ENCODE measurements at regions not wholly inside any gene's neighbourhood (a gene's known extent, or its start where the extent isn't known, plus 50 kb on each side); places are given as distances from the start of the nearest gene placed in this dataset.

- H3K27ac ChIP-seq = no peak overlapping the region
- no peaks in the 10 kb centered on the region for H3K27me3 ChIP-seq
- no peaks in the 10 kb centered on the region for H4K20me1 ChIP-seq (ENCODE audit: insufficient read depth, poor library complexity, severe bottlenecking)
- H3K4me2 ChIP-seq = no peak overlapping the region
- WGBS (ENCODE audit: low lambda C conversion rate, missing lambda C conversion rate) = 83% methylated on average over 3 of the region's 3 CpGs
- H3K9me3 ChIP-seq (ENCODE audit: low read depth) = no peaks in the 10 kb centered on the region
- no peaks in the 10 kb centered on the region for H3K36me3 ChIP-seq (replicated peaks; ENCODE audit: insufficient read depth, low read depth)
- H3K79me2 ChIP-seq = no peaks in the 10 kb centered on the region
- H3K4me3 ChIP-seq = no peak overlapping the region
- DNase-seq (ENCODE audit: low spot score) = no peak
- no peak for TF ChIP-seq EZH2 (IDR thresholded peaks at IDR 0.05; ENCODE audit: borderline replicate concordance)
- no peak for TF ChIP-seq CTCF (IDR thresholded peaks at IDR 0.05; ENCODE audit: poor library complexity)
- TF ChIP-seq EZH2phosphoT487 (IDR thresholded peaks at IDR 0.05; ENCODE audit: low read depth, severe bottlenecking, unreplicated experiment) = no peak
- H3K4me1 ChIP-seq (ENCODE audit: insufficient read depth) = no peaks in the 10 kb centered on the region
- no peaks in the 10 kb centered on the region for H3K9me2 ChIP-seq (replicated peaks; ENCODE audit: insufficient read depth)
- H2AFZ ChIP-seq = no peak overlapping the region
These were observed 1729.9 kb upstream of the PCDH10 start for GRCh38 chr4:131419147-131419546.

- no peak overlapping the region for H3K4me3 ChIP-seq
- 80% methylated on average over 3 of the region's 3 CpGs for WGBS (ENCODE audit: low lambda C conversion rate, missing lambda C conversion rate)
- no peak overlapping the region for H3K27ac ChIP-seq
- TF ChIP-seq EZH2 (IDR thresholded peaks at IDR 0.05; ENCODE audit: borderline replicate concordance) = no peak
- H3K4me2 ChIP-seq = no peak overlapping the region
- H3K79me2 ChIP-seq = no peaks in the 10 kb centered on the region
- H3K36me3 ChIP-seq (replicated peaks; ENCODE audit: insufficient read depth, low read depth) = no peaks in the 10 kb centered on the region
- H3K27me3 ChIP-seq = no peaks in the 10 kb centered on the region
- H3K9me2 ChIP-seq (replicated peaks; ENCODE audit: insufficient read depth) = no peaks in the 10 kb centered on the region
- H3K4me1 ChIP-seq (ENCODE audit: insufficient read depth) = no peaks in the 10 kb centered on the region
- H3K9me3 ChIP-seq (ENCODE audit: low read depth) = no peaks in the 10 kb centered on the region
- no peak overlapping the region for H2AFZ ChIP-seq
- no peaks in the 10 kb centered on the region for H4K20me1 ChIP-seq (ENCODE audit: insufficient read depth, poor library complexity, severe bottlenecking)
- DNase-seq (ENCODE audit: low spot score) = no peak
These were observed 1722.9 kb upstream of the PCDH10 start for GRCh38 chr4:131426023-131426758.

GRCh38 chr4:131427000-131427399 is 1722.1 kb upstream of the PCDH10 start:
- 60% methylated on average over 2 of the region's 2 CpGs for WGBS (ENCODE audit: low lambda C conversion rate, missing lambda C conversion rate)
- no peaks in the 10 kb centered on the region for H3K79me2 ChIP-seq
- no peaks in the 10 kb centered on the region for H4K20me1 ChIP-seq (ENCODE audit: insufficient read depth, poor library complexity, severe bottlenecking)
- H3K27me3 ChIP-seq = no peaks in the 10 kb centered on the region
- H3K4me2 ChIP-seq = no peak overlapping the region
- no peaks in the 10 kb centered on the region for H3K36me3 ChIP-seq (replicated peaks; ENCODE audit: insufficient read depth, low read depth)
- H3K4me1 ChIP-seq (ENCODE audit: insufficient read depth) = no peaks in the 10 kb centered on the region
- H3K9me2 ChIP-seq (replicated peaks; ENCODE audit: insufficient read depth) = no peaks in the 10 kb centered on the region
- H3K4me3 ChIP-seq = no peak overlapping the region
- no peak overlapping the region for H3K27ac ChIP-seq
- no peak for TF ChIP-seq CTCF (IDR thresholded peaks at IDR 0.05; ENCODE audit: poor library complexity)
- no peak for TF ChIP-seq EZH2 (IDR thresholded peaks at IDR 0.05; ENCODE audit: borderline replicate concordance)
- no peak for TF ChIP-seq EZH2phosphoT487 (IDR thresholded peaks at IDR 0.05; ENCODE audit: low read depth, severe bottlenecking, unreplicated experiment)
- H3K9me3 ChIP-seq (ENCODE audit: low read depth) = no peaks in the 10 kb centered on the region
- no peak overlapping the region for H2AFZ ChIP-seq
- no peak for DNase-seq (ENCODE audit: low spot score)

GRCh38 chr4:131430302-131430701 is 1718.8 kb upstream of the PCDH10 start:
- Histone ChIP-seq H3K4me1 (ENCODE audit: insufficient read depth) (no peaks in the 10 kb centered on the region), H4K20me1 (ENCODE audit: insufficient read depth, poor library complexity, severe bottlenecking) (no peaks in the 10 kb centered on the region), H3K27me3 (no peaks in the 10 kb centered on the region), H3K27ac (no peak overlapping the region), H3K9me3 (ENCODE audit: low read depth) (no peaks in the 10 kb centered on the region), H3K4me2 (no peak overlapping the region), H3K9me2 (replicated peaks; ENCODE audit: insufficient read depth) (no peaks in the 10 kb centered on the region), H3K79me2 (no peaks in the 10 kb centered on the region), H2AFZ (no peak overlapping the region), H3K36me3 (replicated peaks; ENCODE audit: insufficient read depth, low read depth) (no peaks in the 10 kb centered on the region), H3K4me3 (no peak overlapping the region)
- 81% methylated on average over 3 of the region's 3 CpGs for WGBS (ENCODE audit: low lambda C conversion rate, missing lambda C conversion rate)
- TF ChIP-seq EZH2 (IDR thresholded peaks at IDR 0.05; ENCODE audit: borderline replicate concordance) (no peak), EZH2phosphoT487 (IDR thresholded peaks at IDR 0.05; ENCODE audit: low read depth, severe bottlenecking, unreplicated experiment) (no peak), CTCF (IDR thresholded peaks at IDR 0.05; ENCODE audit: poor library complexity) (no peak)
- DNase-seq (ENCODE audit: low spot score) = no peak

Measured in hepatocyte (in vitro differentiated cells).